ENCODE measurements at regions not wholly inside any gene's neighbourhood (a gene's known extent, or its start where the extent isn't known, plus 50 kb on each side); places are given as distances from the start of the nearest gene placed in this dataset.
"Not testable (repeated sequence)": the region's sequence is repeated elsewhere in the genome, so short reads cannot be mapped to it uniquely, and the experiment has no call there.

DNA sequence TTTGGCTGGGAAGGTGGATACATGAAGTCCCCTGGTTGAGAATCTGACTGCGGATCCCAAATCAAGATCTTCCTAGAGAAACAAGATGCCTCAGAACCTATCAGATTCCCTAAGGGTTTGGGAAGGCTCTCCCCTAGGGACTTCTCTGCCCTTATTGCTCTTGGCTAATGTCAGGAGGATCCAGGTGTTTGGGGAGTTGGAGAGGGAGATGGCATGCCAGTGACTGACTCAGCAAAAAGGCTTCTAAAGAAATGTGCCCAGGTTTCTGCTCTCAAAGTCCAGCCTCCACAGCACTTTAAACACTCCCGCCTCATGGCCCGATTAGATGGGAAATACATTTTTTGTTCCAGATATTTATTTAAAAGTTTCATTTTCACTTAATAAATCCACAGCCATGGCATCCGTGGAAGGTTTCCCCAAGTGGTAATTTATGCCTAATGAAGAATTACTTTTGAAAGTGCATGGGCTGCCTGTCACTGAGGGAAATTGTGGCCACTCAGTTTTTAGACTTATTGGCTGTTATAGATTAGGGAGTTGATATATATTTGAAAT lies 156.4 kb downstream of the OSR1 start:
- no peak for DNase-seq

DNA sequence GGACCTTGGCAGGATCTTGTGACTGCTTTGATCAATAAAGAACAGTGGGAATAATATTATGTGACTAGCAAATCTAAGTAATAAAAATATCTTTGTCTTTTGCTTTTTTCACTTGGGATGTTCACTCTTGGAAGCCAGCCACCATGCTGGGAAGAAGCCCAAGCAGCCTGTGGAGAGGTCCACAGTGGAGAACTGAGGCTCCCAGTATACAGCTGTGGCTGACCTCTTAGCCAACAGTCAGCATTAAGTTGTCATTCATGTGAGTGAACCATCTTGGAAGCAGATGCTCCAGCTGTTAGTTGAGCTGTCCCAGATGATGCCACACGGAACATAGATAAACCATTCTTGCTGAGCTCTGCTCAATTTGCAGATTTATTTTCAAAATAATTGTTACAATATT lies 160.0 kb downstream of the OSR1 start:
- peak; percentile 41 for DNase-seq

DNA sequence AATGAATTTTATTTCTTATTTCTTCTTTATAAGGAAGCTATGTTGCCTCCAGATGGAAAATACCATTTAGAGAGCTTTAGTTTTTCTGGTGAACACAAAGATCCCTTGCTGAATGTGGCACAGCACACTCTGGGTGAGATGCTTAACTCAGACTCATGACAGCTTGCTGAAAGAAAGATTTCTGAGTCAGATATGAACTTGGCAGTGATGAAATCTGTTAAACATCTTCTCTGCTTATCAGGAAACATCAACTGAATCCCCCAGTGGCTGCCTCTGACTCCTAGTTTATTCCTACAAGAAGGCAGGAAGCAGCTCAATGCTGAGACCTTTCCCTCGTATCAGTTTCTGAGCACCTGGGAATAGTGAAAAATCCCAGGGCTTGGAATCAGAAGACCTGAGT lies 162.8 kb downstream of the OSR1 start:
- no peak for DNase-seq

DNA sequence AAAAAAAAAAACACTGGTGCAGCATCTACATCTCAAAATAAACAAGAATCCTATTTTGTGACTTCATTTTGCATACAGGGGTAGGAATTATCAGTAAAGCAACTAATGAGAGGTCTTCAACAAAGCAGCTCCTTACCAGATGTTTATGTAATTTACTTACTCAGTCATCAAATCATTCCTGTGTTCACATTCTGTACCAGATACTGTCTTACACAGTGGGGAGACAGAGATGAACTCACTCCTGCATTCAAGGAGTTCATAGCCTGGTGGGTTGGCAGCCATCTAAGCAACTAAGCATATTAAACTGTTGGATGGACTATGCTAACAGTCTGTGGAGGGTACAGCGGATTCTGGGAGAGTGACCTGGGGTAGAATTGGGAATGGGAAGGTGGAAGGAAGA lies 169.0 kb downstream of the OSR1 start:
- DNase-seq: no peak

DNA sequence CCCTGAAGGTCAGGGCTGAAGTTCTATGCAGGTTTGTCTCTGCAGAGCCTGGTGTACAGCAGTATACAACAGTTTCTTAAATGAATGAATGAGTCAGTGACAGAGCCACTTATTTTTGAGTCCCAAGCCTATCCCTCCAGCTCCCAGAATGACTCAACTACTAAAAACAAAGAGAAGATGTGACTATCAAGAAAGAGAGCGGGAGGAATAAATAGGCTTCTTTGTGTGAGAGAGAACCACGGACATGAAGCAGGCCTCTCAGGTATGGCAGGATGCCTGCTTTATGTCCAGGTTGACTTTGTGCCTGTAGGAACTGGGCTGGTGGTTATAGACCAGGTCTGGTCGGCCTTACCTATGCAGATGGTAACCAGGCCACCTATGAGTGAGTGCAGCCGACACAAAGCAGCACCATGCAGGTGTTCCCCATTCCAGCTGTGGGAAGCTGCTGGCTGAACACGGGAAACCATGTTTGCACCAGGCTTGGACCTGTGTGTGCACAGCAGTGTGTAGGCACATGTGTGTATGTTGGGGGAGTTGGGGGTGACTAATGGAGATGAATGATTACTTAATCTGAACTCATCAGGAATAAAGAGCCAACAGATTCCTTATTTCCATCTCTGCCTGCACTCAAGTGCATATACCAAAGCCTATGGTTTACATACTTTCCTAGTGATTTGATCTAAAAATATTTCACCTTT lies 171.0 kb downstream of the OSR1 start:
- no peak for DNase-seq

DNA sequence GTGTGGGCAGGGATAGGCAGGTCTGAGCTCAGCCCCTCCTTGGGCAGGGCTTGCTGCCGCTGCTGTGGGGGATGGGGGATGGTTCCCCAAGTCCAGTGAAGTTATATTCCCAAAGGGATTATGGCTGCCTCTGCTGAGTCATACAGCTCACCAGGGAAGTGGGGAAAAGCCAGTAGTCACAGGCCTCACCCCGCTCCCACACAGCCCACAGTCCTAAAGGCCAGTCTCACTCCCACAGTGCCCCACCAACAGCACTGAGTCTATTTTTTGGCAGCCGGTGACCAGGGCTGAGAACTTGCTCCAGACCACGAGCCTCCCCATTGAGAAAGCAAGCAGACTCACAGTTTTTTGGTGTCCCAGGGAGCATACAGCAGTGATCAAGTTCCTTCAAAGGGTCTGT lies 173.3 kb downstream of the OSR1 start:
- no peak for DNase-seq

DNA sequence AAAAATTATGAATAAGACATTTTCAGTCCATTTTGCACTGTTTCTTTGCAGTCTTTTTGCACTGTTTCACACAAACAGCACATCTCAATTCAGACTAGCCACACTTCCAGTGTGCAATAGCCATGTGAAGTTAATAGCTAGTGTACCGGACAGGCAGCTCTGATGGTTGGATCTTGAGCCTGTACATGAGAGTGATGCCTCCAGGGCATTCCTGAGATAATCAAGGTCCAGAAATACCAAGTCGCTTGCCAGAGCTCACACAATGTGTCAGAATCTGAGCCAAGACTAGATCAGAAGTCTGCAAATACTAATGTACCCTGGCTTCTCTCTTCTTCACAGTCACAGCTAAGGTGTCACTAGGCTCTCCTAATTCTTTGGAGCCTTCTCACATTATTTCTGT lies 180.2 kb downstream of the OSR1 start:
- no peak for DNase-seq

DNA sequence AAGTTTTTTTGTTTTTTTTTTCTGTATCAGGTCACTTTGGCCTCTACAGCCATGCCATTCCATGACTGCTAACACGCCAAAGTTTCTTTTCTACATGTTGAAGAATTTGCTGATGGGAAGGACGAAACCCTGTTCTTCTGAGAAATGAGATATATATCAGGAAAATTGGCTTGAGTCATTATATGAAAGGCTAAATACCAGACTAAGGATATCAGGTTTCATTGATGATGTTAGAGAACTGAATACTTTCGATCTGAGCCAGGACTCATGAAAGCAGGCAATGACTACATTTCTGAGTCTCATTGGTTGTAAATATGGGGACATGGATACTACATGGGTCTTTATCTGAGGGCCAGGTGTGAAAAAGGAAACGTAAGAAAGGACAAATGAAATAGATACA lies 181.4 kb downstream of the OSR1 start:
- DNase-seq: no peak

DNA sequence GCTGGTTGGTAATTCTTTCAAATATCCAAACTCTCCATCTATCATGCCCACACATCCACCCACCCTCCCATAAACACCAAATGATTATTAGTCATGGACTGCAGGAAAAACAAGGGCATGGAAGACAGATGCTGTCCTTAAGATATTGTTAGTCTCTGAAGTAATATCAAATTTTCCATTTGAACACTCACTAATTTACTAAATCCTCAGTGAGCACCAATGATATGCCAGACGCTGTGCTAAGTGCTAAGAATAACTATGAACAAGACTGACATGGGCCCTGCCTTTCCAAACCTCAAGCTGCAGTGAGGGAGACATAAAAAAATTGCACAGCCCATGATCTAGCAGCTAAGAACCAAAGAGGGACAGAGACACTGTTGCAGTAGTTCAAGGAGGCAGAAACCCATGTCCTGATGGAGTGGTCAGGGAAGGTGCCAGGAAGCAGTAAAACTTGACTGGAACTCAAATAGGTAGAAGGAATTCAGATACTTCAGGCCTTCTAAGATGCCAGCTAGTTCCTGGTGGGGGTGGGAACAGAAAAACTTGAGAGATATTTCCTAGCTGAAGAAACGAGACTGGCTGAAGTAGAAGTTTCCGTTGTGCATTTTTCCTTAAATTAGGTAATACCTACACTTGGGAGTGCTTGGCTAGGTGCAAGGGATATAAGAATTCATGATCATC lies 182.1 kb downstream of the OSR1 start:
- no peak for DNase-seq

DNA sequence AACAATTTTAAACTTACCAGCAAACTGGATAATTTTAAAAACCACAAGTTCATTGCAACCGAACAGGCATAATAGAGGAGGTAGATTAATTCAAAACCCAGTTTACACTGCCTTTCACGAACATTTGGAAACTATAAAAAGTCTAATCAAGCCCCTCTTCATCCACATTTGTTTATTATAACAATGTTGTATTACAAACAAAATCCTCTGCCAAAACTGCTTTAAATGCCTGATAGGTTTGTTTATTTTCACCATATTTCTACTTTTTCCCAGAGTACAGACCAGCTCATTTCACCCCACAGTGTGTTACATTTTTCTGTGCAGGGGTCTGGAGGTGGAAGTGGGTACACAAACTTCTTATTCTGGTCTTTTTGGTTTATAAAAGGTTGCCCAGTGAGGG lies 184.2 kb downstream of the OSR1 start:
- DNase-seq: no peak

DNA sequence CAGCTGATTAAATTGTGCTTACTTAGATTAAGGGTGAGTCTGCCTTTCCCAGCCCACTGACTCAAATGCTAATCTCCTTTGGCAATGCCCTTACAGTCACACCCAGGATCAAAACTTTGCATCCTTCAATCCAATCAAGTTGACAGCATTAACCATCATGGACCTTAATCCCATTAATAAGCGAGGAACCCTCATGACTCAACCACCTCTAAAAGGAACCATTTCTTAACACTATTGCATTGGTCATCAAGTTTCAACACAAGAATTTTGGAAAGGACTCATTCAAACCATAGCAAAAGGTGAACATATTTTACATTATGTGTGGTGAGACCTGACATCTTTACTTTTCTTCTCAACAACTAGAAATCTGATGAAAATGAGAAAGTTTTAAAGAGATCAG lies 187.0 kb downstream of the OSR1 start:
- no peak for DNase-seq

DNA sequence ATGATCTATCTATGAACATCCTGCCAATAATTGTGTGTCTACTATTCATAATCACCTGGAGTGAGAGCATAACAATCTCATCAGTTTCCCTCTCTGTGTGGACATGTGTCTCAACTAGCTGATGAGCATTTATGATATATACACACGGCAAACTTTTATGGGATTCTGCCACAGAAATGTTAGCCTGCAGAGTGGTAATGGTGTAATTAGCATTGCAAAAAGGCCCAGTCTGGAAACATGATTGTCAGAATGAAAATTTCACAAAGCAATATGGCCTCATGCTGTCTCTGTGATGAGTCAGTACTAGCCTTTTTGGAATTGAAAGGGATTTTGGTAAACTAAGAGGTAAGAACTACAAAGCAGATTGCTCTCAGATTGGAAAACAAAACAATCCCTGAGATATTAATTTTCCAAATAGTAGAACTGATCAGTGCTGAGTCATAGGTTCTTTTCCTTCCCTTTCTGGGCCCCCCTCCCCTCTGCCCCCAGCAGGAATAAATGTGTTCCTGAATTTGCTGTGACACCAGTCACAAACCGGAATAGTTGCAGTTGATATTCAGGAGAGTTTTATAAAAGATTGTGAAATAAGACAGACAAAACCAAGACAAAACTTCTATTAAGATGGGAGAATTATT lies 189.2 kb downstream of the OSR1 start:
- DNase-seq: no peak

DNA sequence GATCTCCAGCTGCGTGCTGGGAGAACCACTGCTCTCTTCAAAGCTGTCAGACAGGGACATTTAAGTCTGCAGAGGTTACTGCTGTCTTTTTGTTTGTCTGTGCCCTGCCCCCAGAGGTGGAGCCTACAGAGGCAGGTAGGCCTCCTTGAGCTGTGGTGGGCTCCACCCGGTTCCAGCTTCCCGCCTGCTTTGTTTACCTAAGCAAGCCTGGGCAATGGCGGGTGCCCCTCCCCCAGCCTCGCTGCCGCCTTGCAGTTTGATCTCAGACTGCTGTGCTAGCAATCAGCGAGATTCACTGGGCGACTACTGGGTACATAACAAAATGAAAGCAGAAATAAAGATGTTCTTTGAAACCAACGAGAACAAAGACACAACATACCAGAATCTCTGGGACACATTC lies 194.3 kb downstream of the OSR1 start:
- not testable (repeated sequence) for DNase-seq

DNA sequence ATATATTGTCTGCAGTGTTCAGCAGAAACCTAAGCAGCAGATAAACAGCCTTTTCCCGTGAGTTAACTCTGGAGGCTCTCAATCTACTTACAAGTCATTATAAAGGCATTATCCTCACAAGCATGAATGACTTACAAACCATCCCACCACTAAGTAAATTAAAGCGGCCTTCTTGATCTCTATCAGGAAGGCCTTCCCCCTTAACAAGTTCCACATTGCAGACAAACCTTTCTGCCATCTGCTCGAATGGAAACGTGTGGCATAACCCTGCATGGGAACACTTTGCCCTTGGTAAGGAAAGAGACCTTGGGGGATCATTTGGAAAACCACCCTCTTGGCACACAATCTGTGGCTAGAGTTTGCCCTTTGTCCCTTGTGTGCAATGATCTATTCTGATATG lies 199.5 kb downstream of the OSR1 start:
- no peak for DNase-seq

DNA sequence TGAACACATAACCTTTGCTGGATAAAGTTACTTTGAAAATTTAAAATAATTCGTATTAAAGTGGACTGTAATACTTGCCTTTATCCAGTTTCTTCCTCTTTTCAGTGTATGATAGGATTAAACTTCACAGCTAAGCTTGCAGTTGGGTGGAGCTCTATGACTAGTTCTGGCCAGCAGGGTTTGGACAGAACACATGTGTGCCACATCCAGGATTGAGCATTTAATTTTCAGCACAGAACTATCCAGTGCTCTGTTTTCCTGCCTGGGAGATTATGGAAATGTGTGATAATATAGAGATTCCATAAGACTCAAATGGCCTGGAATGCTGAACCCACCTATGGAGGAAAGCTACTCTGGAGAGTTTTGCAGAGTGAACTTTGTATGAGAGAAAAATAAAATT lies 200.2 kb downstream of the OSR1 start:
- no peak for DNase-seq

DNA sequence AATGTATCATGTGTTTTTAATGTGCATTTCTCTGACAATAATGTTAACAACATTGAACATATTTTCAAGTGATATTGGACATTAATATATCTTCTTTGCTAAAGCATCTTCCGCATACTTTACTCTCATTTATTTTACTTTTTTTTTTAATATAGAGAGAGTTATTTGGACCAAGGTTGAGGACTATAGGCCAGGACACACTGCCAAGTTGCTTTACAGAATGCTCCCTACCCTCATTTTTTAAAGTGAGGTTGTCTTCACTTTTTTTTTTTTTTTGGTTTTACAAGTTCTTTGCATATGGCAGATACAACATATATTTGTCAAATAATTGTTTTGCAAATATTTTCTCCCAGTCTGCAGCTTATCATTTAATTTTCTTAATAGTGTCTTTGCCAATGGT lies 201.8 kb downstream of the OSR1 start:
- peak; percentile 25 for DNase-seq

DNA sequence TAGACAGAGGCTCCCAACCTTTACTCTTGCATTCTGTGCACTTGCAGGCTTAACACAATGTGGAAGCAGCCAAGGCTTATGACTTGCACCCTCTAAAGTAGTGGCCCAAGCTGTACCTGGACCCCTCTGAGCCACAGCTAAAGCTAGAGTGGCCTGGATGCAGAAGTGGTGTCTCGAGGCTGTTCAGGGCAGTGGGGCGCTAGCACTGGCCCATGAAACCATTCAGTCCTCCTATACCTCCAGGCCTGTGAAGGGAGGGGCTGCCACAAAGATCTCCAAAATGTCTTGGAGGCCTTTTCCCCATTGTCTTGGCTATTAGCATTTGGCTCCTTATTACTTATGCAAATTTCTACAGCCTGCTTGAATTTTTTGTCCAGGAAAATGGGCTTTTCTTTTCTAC lies 207.7 kb downstream of the OSR1 start:
- no peak for DNase-seq

DNA sequence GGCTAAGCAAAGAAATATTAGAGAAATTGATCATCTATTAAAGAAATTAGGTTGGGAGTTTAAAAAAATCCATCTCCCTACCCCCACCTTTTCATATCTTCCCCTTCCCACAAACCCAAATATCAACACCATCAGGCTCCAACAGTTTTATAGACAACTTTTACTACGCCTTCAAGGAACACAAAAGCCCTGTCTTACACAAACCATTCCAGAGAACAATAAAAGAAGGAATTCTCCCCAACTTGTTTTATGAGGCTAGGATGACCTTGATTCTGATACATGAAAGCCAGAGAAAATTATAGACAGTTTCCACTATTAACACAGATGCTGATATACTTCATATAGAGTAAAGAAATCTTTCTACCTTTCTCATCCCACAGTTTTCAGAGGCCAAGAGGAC lies 211.6 kb downstream of the OSR1 start:
- no peak for DNase-seq

DNA sequence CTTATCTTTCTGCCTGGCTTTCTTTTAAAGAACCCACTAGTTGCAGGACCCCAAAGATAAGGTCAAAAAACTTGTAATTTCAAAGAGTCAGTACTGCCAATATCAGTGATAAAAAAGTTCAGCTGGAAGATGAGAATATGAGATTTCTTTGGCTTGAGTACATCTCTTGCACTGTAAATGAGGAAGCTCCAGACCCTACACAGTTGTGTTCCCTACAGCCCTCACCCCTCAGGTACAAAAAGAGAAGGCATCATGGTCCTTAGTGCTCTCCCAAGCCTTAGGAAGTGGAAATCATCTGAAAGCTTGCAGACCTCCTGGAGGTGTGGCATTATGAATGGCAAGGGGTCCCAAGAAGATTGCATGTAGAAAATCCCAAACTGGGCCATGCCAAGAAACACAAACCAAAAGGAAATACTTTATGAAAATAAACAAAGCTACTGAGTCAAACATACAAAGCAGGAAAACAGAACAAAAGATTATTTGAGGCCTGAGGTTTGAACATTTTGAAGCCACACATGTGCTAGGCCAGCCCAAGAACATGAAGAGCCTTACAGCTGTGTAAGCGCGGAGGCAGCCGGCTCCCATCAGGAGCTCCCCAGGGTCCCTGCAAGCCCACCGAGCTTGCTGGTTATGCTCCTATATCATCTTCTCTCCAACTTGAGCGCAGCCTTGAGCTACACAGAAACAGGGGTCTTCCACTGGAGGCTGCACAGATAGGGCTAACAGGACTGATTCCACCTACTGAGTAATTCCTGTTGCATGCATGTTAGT lies 217.0 kb downstream of the OSR1 start:
- no peak for DNase-seq

DNA sequence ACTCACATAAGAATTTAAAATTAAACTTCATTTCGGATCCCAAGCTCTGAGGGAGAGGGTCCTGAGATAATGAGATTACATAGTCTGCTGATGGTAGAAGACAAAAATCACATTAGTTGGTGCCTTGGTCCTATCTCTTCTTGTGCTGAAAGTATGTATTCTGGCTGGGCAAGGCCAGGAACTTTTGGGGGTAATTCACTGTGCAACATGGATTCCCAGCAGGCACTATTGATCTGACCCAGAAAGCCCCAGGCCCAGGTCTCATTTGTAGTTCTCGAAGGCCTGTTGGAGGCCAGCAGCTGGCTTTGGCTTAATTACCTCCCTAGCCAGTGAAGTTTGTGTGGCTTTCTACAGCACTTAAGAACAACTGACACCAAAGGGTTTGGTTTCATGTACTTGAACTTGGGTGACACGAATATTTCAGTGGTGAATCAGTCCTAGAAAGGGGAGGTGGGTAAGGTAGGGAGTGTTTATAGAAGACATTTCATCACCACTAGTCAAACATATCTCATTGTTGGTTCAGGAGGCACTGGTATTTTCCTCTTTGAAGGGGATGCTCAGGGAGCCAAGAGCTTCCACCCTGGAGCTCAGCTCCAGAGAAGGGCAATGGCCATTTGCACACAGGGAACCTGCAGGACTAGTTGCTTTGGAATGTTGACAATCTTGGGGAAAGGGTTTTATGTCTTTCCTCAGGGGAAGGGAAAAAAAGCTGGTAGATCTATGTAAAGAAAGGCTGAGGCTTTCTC lies 217.8 kb downstream of the OSR1 start:
- DNase-seq: no peak

DNA sequence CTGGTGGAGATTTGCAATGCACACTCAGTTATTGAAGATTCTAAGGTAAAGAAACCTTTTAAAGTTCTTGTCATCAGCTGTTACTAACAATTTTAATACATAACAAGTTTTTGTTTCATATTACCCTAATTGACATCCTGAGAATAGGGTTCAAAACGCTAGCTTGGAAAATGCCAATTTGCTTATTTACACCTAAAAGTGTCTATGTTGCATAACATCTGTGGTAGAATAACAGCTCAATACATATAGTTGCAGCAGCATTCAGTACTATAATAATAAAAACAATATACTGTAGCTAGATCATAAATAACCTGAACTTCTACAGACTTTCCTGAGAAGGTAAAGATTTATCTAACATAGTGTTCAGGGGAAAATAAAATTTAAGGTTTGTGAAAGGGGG lies 219.0 kb downstream of the OSR1 start:
- DNase-seq: no peak

DNA sequence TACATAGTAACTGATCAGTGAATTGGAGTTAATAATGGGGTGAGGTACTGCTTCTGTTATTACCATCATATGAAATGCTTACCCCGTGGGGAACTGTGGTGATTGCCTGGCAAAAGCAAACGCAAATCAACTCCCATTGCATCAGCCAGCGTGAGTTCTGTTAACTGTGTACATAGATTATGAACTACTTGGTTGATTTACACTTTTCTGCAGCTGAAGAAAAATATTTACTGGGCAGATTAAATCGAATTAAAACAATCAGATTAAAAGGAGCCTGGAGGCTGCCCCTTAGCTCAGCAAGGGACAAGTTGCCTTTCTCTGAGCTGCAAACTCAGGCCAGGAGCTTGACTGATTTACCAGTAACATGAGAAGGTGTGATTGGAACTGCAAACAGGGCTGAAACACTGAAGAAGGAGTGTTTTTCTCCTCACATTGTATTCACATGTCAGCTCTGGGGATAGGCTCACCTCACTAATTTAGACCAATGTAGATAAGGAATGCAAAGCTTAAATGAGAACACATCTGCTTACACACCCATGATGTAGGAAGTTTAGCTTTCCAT lies 220.1 kb downstream of the OSR1 start:
- no peak for DNase-seq

Measured in skin of body (tissue), 1 donor.